ENCODE measurements at regions not wholly inside any gene's neighbourhood (a gene's known extent, or its start where the extent isn't known, plus 50 kb on each side); places are given as distances from the start of the nearest gene placed in this dataset.

GRCh38 chr5:45179686-45180085 lies 370.9 kb downstream of the MRPS30 start:
- no peaks in the 10 kb centered on the region for H3K4me1 ChIP-seq
- H3K27ac ChIP-seq, result no peak overlapping the region
- H3K36me3 ChIP-seq, result no peaks in the 10 kb centered on the region
- H3K9me3 ChIP-seq, result no peaks in the 10 kb centered on the region
- DNase-seq (ENCODE audit: low spot score in 2 of 2), result no peak
- H3K4me3 ChIP-seq, result no peak overlapping the region
- TF ChIP-seq POLR2A (IDR thresholded peaks at IDR 0.05) (no peak), CTCF (IDR thresholded peaks at IDR 0.05) (no peak)
- intact Hi-C loops (cut with DNase I; ENCODE audit: low total_unique reads), result no loop called here
- H3K27me3 ChIP-seq, result no peaks in the 10 kb centered on the region

GRCh38 chr5:45189042-45189441 lies 380.3 kb downstream of the MRPS30 start:
- H3K9me3 ChIP-seq, result no peaks in the 10 kb centered on the region
- no peaks in the 10 kb centered on the region for H3K36me3 ChIP-seq
- no peak overlapping the region for H3K27ac ChIP-seq
- no peak for DNase-seq (ENCODE audit: low spot score in 2 of 2)
- H3K4me1 ChIP-seq, result no peaks in the 10 kb centered on the region
- TF ChIP-seq CTCF (IDR thresholded peaks at IDR 0.05), result no peak
- TF ChIP-seq POLR2A (IDR thresholded peaks at IDR 0.05), result no peak
- TF ChIP-seq POLR2AphosphoS5 (IDR thresholded peaks at IDR 0.05), result no peak
- intact Hi-C loops (cut with DNase I; ENCODE audit: low total_unique reads), result no loop called here
- H3K4me3 ChIP-seq, result no peak overlapping the region
- H3K27me3 ChIP-seq, result no peaks in the 10 kb centered on the region

GRCh38 chr5:45189481-45189880 lies 380.7 kb downstream of the MRPS30 start:
- H3K4me3 ChIP-seq, result no peak overlapping the region
- TF ChIP-seq POLR2A (IDR thresholded peaks at IDR 0.05) (no peak), CTCF (IDR thresholded peaks at IDR 0.05) (no peak), POLR2AphosphoS5 (IDR thresholded peaks at IDR 0.05) (no peak)
- intact Hi-C loops (cut with DNase I; ENCODE audit: low total_unique reads), result no loop called here

GRCh38 chr5:45195026-45195425 lies 386.3 kb downstream of the MRPS30 start:
- Histone ChIP-seq H3K4me3 (no peak overlapping the region), H3K36me3 (no peaks in the 10 kb centered on the region), H3K9me3 (no peaks in the 10 kb centered on the region), H3K4me1 (no peaks in the 10 kb centered on the region), H3K27ac (no peak overlapping the region), H3K27me3 (no peaks in the 10 kb centered on the region)
- TF ChIP-seq POLR2AphosphoS5 (IDR thresholded peaks at IDR 0.05) (no peak), POLR2A (IDR thresholded peaks at IDR 0.05) (no peak), CTCF (IDR thresholded peaks at IDR 0.05) (no peak)
- DNase-seq (ENCODE audit: low spot score in 2 of 2), result no peak
- intact Hi-C loops (cut with DNase I; ENCODE audit: low total_unique reads), result no loop called here

More at GRCh38 chr5:45189481-45189880, 380.7 kb downstream of the MRPS30 start:
- no peak for DNase-seq (ENCODE audit: low spot score in 2 of 2)
- Histone ChIP-seq H3K36me3 (no peaks in the 10 kb centered on the region), H3K9me3 (no peaks in the 10 kb centered on the region), H3K27me3 (no peaks in the 10 kb centered on the region), H3K4me1 (no peaks in the 10 kb centered on the region), H3K27ac (no peak overlapping the region)

Data from breast epithelium (tissue), 4 donors.